Endothelial cell (in vitro differentiated cells): ENCODE measurements at regions not wholly inside any gene's neighbourhood (a gene's known extent, or its start where the extent isn't known, plus 50 kb on each side); places are given as distances from the start of the nearest gene placed in this dataset.
"Not testable (repeated sequence)": the region's sequence is repeated elsewhere in the genome, so short reads cannot be mapped to it uniquely, and the experiment has no call there.

Source experiments
- DNase-seq: peaks from one replicate; pipeline ENCODE4 v3.0.0; 2021; ENCODE audit warnings: low spot score
- H3K27ac Mint-ChIP-seq: one replicate; pipeline ENCODE4 v1.8.0; 2021; ENCODE audit warnings: mixed read lengths, inconsistent platforms; ENCODE audit not compliant: unreplicated experiment
- H3K27me3 Mint-ChIP-seq: one replicate; pipeline ENCODE4 v1.8.0; 2021; ENCODE audit warnings: mild to moderate bottlenecking, moderate library complexity, mixed read lengths, inconsistent platforms; ENCODE audit not compliant: unreplicated experiment
- H3K36me3 Mint-ChIP-seq: one replicate; pipeline ENCODE4 v1.8.0; 2021; ENCODE audit warnings: mild to moderate bottlenecking, low read depth, mixed read lengths, inconsistent platforms; ENCODE audit not compliant: unreplicated experiment
- H3K4me1 Mint-ChIP-seq: one replicate; pipeline ENCODE4 v1.8.0; 2021; ENCODE audit warnings: mild to moderate bottlenecking, mixed read lengths, inconsistent platforms; ENCODE audit not compliant: unreplicated experiment
- H3K4me3 Mint-ChIP-seq: one replicate; pipeline ENCODE4 v1.8.0; 2021; ENCODE audit warnings: mild to moderate bottlenecking, mixed read lengths, inconsistent platforms; ENCODE audit not compliant: unreplicated experiment
- H3K9me3 Mint-ChIP-seq: one replicate; pipeline ENCODE4 v1.8.0; 2021; ENCODE audit warnings: mixed read lengths, inconsistent platforms; ENCODE audit not compliant: unreplicated experiment
- CTCF ChIP-seq: fragments of 200-600 bp; sonication (generic); IDR thresholded peaks from one replicate; pipeline ENCODE4 v1.5.0; 2021; ENCODE audit warnings: antibody characterized with exemption; ENCODE audit not compliant: unreplicated experiment

- H3K9me3 Mint-ChIP-seq, result no peaks in the 10 kb centered on the region
- DNase-seq, result no peak
- TF ChIP-seq CTCF, result no peak
- H3K27me3 Mint-ChIP-seq, result peaks cover 2% of the 10 kb centered on the region
- H3K4me3 Mint-ChIP-seq, result no peak overlapping the region
- H3K36me3 Mint-ChIP-seq, result no peaks in the 10 kb centered on the region
- H3K27ac Mint-ChIP-seq, result no peak overlapping the region
- no peaks in the 10 kb centered on the region for H3K4me1 Mint-ChIP-seq
Measured at GRCh38 chr3:137174514-137174913, 216.7 kb downstream of the IL20RB start.

- Mint-ChIP-seq H3K27me3 (no peaks in the 10 kb centered on the region), H3K36me3 (no peaks in the 10 kb centered on the region), H3K4me1 (no peaks in the 10 kb centered on the region), H3K9me3 (no peaks in the 10 kb centered on the region), H3K27ac (no peak overlapping the region), H3K4me3 (no peak overlapping the region)
- no peak for TF ChIP-seq CTCF
- DNase-seq, result no peak
Measured at GRCh38 chr3:137180220-137180619, 222.4 kb downstream of the IL20RB start.

- Mint-ChIP-seq H3K9me3 (no peaks in the 10 kb centered on the region), H3K4me3 (no peak overlapping the region), H3K4me1 (peaks cover 12% of the 10 kb centered on the region), H3K27me3 (peaks cover 2% of the 10 kb centered on the region), H3K27ac (no peak overlapping the region), H3K36me3 (peaks cover 3% of the 10 kb centered on the region)
- no peak for TF ChIP-seq CTCF
- DNase-seq, result no peak
Measured at GRCh38 chr3:137191133-137191923, 233.5 kb downstream of the IL20RB start.

GRCh38 chr3:137191951-137192350 is 234.2 kb downstream of the IL20RB start:
- H3K4me3 Mint-ChIP-seq, result no peak overlapping the region
- no peak for TF ChIP-seq CTCF
- no peak for DNase-seq
- H3K9me3 Mint-ChIP-seq, result no peaks in the 10 kb centered on the region
- H3K36me3 Mint-ChIP-seq, result peaks cover 3% of the 10 kb centered on the region
- H3K4me1 Mint-ChIP-seq, result peaks cover 12% of the 10 kb centered on the region
- peaks cover 2% of the 10 kb centered on the region for H3K27me3 Mint-ChIP-seq
- H3K27ac Mint-ChIP-seq, result no peak overlapping the region

GRCh38 chr3:137194301-137194700 is 236.5 kb downstream of the IL20RB start:
- Mint-ChIP-seq H3K27ac (no peak overlapping the region), H3K4me1 (peaks cover under 1% of the 10 kb centered on the region), H3K27me3 (peaks cover 2% of the 10 kb centered on the region), H3K36me3 (peaks cover 5% of the 10 kb centered on the region), H3K9me3 (peaks cover under 1% of the 10 kb centered on the region), H3K4me3 (no peak overlapping the region)
- no peak for TF ChIP-seq CTCF
- no peak for DNase-seq

GRCh38 chr3:137198374-137198773 is 240.6 kb downstream of the IL20RB start:
- H3K4me1 Mint-ChIP-seq, H3K4me3 Mint-ChIP-seq, H3K36me3 Mint-ChIP-seq, H3K27me3 Mint-ChIP-seq, H3K9me3 Mint-ChIP-seq, DNase-seq, H3K27ac Mint-ChIP-seq: not testable (repeated sequence)
